PC-3 (cell line): ENCODE measurements at regions not wholly inside any gene's neighbourhood (a gene's known extent, or its start where the extent isn't known, plus 50 kb on each side); places are given as distances from the start of the nearest gene placed in this dataset.
A peak's percentile ranks its signal among the peaks of the same experiment; 100 is the strongest.
"Not testable (repeated sequence)": the region's sequence is repeated elsewhere in the genome, so short reads cannot be mapped to it uniquely, and the experiment has no call there.

Experiments used
- ATAC-seq: fragments of 200-7000 bp; cut with Tn5 transposase; 2 replicates; pipeline ENCODE4 v1.9.1; 2020; ENCODE audit warnings: mild to moderate bottlenecking, moderate library complexity
- BruUV-seq: library from RNA; stranded (reverse); fragments of 400-500 nt; replicated peaks from 2 replicates; lab custom pipeline; 2021; lab: Mats Ljungman, UMichigan
- CTCF ChIA-PET: fragments of 300-600 bp; sonication (Branson Sonifier 250); formaldehyde crosslinking; loops from one replicate; lab custom pipeline; 2022; ENCODE audit warnings: antibody characterized with exemption; lab: Charles Lee
- POLR2A ChIA-PET: fragments of 300-600 bp; sonication (Branson Sonifier 250); formaldehyde crosslinking; loops from one replicate; lab custom pipeline; 2022; ENCODE audit warnings: antibody characterized with exemption; ENCODE audit not compliant: unreplicated experiment; lab: Charles Lee
- DNase-seq: peaks from one replicate; pipeline ENCODE4 v3.0.0-alpha.2; 2015
- H2AFZ ChIP-seq: fragments of 300-600 bp; sonication (generic); 2 replicates; pipeline ENCODE4 v1.6.0; 2016; ENCODE audit warnings: antibody characterized with exemption, low read length
- H3F3A ChIP-seq: fragments of 300-600 bp; sonication (generic); one replicate; pipeline ENCODE4 v1.6.0; 2017; ENCODE audit warnings: antibody characterized with exemption, low read length, control low read depth, mild to moderate bottlenecking; ENCODE audit not compliant: unreplicated experiment
- H3K27ac ChIP-seq: fragments of 300-600 bp; sonication (generic); 2 replicates; pipeline ENCODE4 v1.5.1; 2016; ENCODE audit warnings: mild to moderate bottlenecking, low read length
- H3K27me3 ChIP-seq: fragments of 300-600 bp; sonication (generic); 2 replicates; pipeline ENCODE4 v1.6.1; 2016; ENCODE audit warnings: low read length, mixed read lengths
- H3K36me3 ChIP-seq: fragments of 300-600 bp; sonication (generic); 2 replicates; pipeline ENCODE4 v1.6.1; 2016; ENCODE audit warnings: low read depth, mixed run types, low read length, mixed read lengths
- H3K4me1 ChIP-seq: fragments of 300-600 bp; sonication (generic); 2 replicates; pipeline ENCODE4 v1.5.1; 2016; ENCODE audit warnings: low read length; ENCODE audit not compliant: insufficient read depth
- H3K4me2 ChIP-seq: fragments of 300-600 bp; sonication (generic); 2 replicates; pipeline ENCODE4 v1.6.0; 2016; ENCODE audit warnings: low read length
- H3K4me3 ChIP-seq: fragments of 300-600 bp; sonication (generic); 2 replicates; pipeline ENCODE4 v1.5.1; 2016; ENCODE audit warnings: mild to moderate bottlenecking, low read length, mixed read lengths
- H3K79me2 ChIP-seq: fragments of 300-600 bp; sonication (generic); 2 replicates; pipeline ENCODE4 v1.6.1; 2017; ENCODE audit warnings: low read length, mixed read lengths
- H3K9ac ChIP-seq: fragments of 300-600 bp; sonication (generic); 2 replicates; pipeline ENCODE4 v1.6.0; 2016; ENCODE audit warnings: mild to moderate bottlenecking, low read length
- H3K9me2 ChIP-seq: fragments of 300-600 bp; sonication (generic); replicated peaks from 2 replicates; pipeline ENCODE4 v1.6.1; 2016; ENCODE audit warnings: mixed run types, low read length, mixed read lengths
- H3K9me3 ChIP-seq: fragments of 300-600 bp; sonication (generic); 2 replicates; pipeline ENCODE4 v1.6.1; 2016; ENCODE audit warnings: low read length, mixed read lengths
- H4K20me1 ChIP-seq: fragments of 300-600 bp; sonication (generic); 2 replicates; pipeline ENCODE4 v1.6.1; 2016; ENCODE audit warnings: low read length, mixed read lengths
- EZH2 ChIP-seq: fragments of 300-600 bp; sonication (generic); IDR thresholded peaks from one replicate; pipeline ENCODE4 v1.6.1; 2017; ENCODE audit warnings: antibody characterized with exemption, mild to moderate bottlenecking, low read length; ENCODE audit not compliant: unreplicated experiment
- EZH2phosphoT487 ChIP-seq: fragments of 300-600 bp; sonication (generic); IDR thresholded peaks from 2 replicates; pipeline ENCODE4 v1.6.1; 2018; ENCODE audit warnings: mild to moderate bottlenecking, antibody characterized with exemption, low read length, borderline replicate concordance
- intact Hi-C: fragments of 100-400 bp; cut with micrococcal nuclease; formaldehyde crosslinking; loops from 2 replicates; pipeline ENCODE4 v1.9.0; 2023
- TF ChIP-seq, protein P1 (sequence below): fragments of 300-600 bp; sonication (generic); conservative IDR thresholded peaks from 2 replicates; pipeline ENCODE4 v1.5.1; 2017; ENCODE audit warnings: antibody characterized with exemption, low read depth, mild to moderate bottlenecking, low read length

GRCh38 chr5:7251132-7251531 lies 144.8 kb upstream of the ADCY2 start:
- intact Hi-C loops = no loop called here
- Histone ChIP-seq H4K20me1 (no peaks in the 10 kb centered on the region), H3F3A (no peaks in the 10 kb centered on the region), H3K9me2 (no peaks in the 10 kb centered on the region), H3K4me1 (no peaks in the 10 kb centered on the region), H2AFZ (no peak overlapping the region), H3K27me3 (peaks cover 33% of the 10 kb centered on the region), H3K4me3 (no peak overlapping the region), H3K27ac (no peak overlapping the region), H3K79me2 (no peaks in the 10 kb centered on the region), H3K4me2 (no peak overlapping the region), H3K9ac (no peak overlapping the region), H3K9me3 (no peaks in the 10 kb centered on the region), H3K36me3 (no peaks in the 10 kb centered on the region)
- CTCF ChIA-PET = no interaction called here
- DNase-seq (no peak), ATAC-seq (no peak)
- no TSS peak for BruUV-seq
- TF ChIP-seq EZH2phosphoT487 (no peak), EZH2 (no peak)
- TF ChIP-seq, protein P1, sequence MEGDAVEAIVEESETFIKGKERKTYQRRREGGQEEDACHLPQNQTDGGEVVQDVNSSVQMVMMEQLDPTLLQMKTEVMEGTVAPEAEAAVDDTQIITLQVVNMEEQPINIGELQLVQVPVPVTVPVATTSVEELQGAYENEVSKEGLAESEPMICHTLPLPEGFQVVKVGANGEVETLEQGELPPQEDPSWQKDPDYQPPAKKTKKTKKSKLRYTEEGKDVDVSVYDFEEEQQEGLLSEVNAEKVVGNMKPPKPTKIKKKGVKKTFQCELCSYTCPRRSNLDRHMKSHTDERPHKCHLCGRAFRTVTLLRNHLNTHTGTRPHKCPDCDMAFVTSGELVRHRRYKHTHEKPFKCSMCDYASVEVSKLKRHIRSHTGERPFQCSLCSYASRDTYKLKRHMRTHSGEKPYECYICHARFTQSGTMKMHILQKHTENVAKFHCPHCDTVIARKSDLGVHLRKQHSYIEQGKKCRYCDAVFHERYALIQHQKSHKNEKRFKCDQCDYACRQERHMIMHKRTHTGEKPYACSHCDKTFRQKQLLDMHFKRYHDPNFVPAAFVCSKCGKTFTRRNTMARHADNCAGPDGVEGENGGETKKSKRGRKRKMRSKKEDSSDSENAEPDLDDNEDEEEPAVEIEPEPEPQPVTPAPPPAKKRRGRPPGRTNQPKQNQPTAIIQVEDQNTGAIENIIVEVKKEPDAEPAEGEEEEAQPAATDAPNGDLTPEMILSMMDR = no peak
- POLR2A ChIA-PET = no interaction called here

GRCh38 chr5:7261049-7261448 lies 134.9 kb upstream of the ADCY2 start:
- intact Hi-C loops = loop anchor here (2.0 kb wide), 2 partner anchors 486 to 556 kb away; no protein-coding TSS in a partner anchor
- Histone ChIP-seq H3K4me3 (no peak overlapping the region), H3K4me1 (no peaks in the 10 kb centered on the region), H2AFZ (no peak overlapping the region), H3K79me2 (no peaks in the 10 kb centered on the region), H3K27me3 (peaks cover 22% of the 10 kb centered on the region), H4K20me1 (no peaks in the 10 kb centered on the region), H3K9me3 (no peaks in the 10 kb centered on the region), H3K36me3 (no peaks in the 10 kb centered on the region), H3K4me2 (no peak overlapping the region), H3K9me2 (no peaks in the 10 kb centered on the region), H3K27ac (no peak overlapping the region), H3F3A (no peaks in the 10 kb centered on the region), H3K9ac (no peak overlapping the region)
- no TSS peak for BruUV-seq
- POLR2A ChIA-PET = no interaction called here
- no peak for TF ChIP-seq EZH2
- TF ChIP-seq, protein P1 = peak; percentile 82
- DNase-seq (peak; percentile 76), ATAC-seq (peak; percentile 48)
- CTCF ChIA-PET = no interaction called here

DNA sequence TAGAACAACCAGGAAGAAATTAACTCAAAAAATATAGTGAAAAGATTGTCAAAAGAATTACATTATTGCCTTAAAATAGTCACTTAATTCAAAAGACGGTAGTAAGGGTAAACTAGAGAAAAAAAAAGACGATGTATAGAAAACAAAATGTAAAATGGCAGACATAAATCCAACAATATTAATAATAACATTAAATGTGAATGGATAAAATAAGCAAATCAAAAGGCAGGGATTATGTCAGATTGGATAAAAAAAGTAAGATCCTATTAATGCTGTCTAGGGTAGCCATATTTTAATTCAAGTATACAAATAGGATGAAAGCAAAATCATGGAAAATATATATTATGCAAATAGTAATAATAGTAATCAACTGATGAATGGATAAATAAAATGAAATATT lies 134.0 kb upstream of the ADCY2 start:
- no peak overlapping the region for H3K27ac ChIP-seq
- no TSS peak for BruUV-seq
- H3K9me2 ChIP-seq = no peaks in the 10 kb centered on the region
- H3K27me3 ChIP-seq = peaks cover 21% of the 10 kb centered on the region
- H4K20me1 ChIP-seq = no peaks in the 10 kb centered on the region
- ChIA-PET CTCF (no interaction called here), POLR2A (no interaction called here)
- intact Hi-C loops = loop anchor here (2.0 kb wide), 2 partner anchors 485 to 555 kb away; no protein-coding TSS in a partner anchor
- H3K79me2 ChIP-seq = no peaks in the 10 kb centered on the region
- no peak overlapping the region for H3K4me2 ChIP-seq
- no peak overlapping the region for H2AFZ ChIP-seq
- no peak for DNase-seq
- H3K36me3 ChIP-seq = no peaks in the 10 kb centered on the region
- H3K4me3 ChIP-seq = no peak overlapping the region
- H3F3A ChIP-seq = no peaks in the 10 kb centered on the region
- ATAC-seq = no peak
- no peak overlapping the region for H3K9ac ChIP-seq
- no peaks in the 10 kb centered on the region for H3K4me1 ChIP-seq
- no peak for TF ChIP-seq EZH2phosphoT487
- TF ChIP-seq, protein P1 = no peak
- H3K9me3 ChIP-seq = no peaks in the 10 kb centered on the region

GRCh38 chr5:7263398-7264015 lies 132.4 kb upstream of the ADCY2 start:
- H3K9me2 ChIP-seq, H4K20me1 ChIP-seq, BruUV-seq, H3K27me3 ChIP-seq, H3K36me3 ChIP-seq, H3K9me3 ChIP-seq, H3K27ac ChIP-seq, H3K79me2 ChIP-seq, DNase-seq, H3K4me1 ChIP-seq, POLR2A ChIA-PET, H3K4me3 ChIP-seq, H3F3A ChIP-seq, ATAC-seq, intact Hi-C loops, H3K9ac ChIP-seq, H2AFZ ChIP-seq, H3K4me2 ChIP-seq, CTCF ChIA-PET: not testable (repeated sequence)
